ENCODE measurements at regions not wholly inside any gene's neighbourhood (a gene's known extent, or its start where the extent isn't known, plus 50 kb on each side); places are given as distances from the start of the nearest gene placed in this dataset.
"Not testable (repeated sequence)": the region's sequence is repeated elsewhere in the genome, so short reads cannot be mapped to it uniquely, and the experiment has no call there.

GRCh38 chr20:28562510-28562898 lies 2695.0 kb upstream of the DEFB115 start:
- DNase-seq: no peak

GRCh38 chr20:28562899-28563521 lies 2694.5 kb upstream of the DEFB115 start:
- DNase-seq: not testable (repeated sequence)

GRCh38 chr20:28564024-28564423 lies 2693.4 kb upstream of the DEFB115 start:
- not testable (repeated sequence) for DNase-seq

GRCh38 chr20:28564688-28565463 lies 2692.6 kb upstream of the DEFB115 start:
- DNase-seq: not testable (repeated sequence)

GRCh38 chr20:28575991-28576390 lies 2681.5 kb upstream of the DEFB115 start:
- DNase-seq: peak; percentile 43

- not testable (repeated sequence) for DNase-seq
Measured at GRCh38 chr20:28591680-28592079, 2665.8 kb upstream of the DEFB115 start.

GRCh38 chr20:28593383-28593782 lies 2664.1 kb upstream of the DEFB115 start:
- DNase-seq: not testable (repeated sequence)

GRCh38 chr20:28594476-28594875 lies 2663.0 kb upstream of the DEFB115 start:
- DNase-seq: not testable (repeated sequence)

- DNase-seq: not testable (repeated sequence)
Measured at GRCh38 chr20:28602006-28602402, 2655.5 kb upstream of the DEFB115 start.

- DNase-seq: peak; percentile 93
Measured at GRCh38 chr20:28602403-28603217, 2654.9 kb upstream of the DEFB115 start.

GRCh38 chr20:28603218-28603577 lies 2654.3 kb upstream of the DEFB115 start:
- DNase-seq: not testable (repeated sequence)

- DNase-seq: no peak
Measured at GRCh38 chr20:28616354-28616753, 2641.1 kb upstream of the DEFB115 start.

GRCh38 chr20:28619956-28620651 lies 2637.4 kb upstream of the DEFB115 start:
- DNase-seq: not testable (repeated sequence)

- not testable (repeated sequence) for DNase-seq
Measured at GRCh38 chr20:28625112-28625511, 2632.4 kb upstream of the DEFB115 start.

GRCh38 chr20:28640831-28641230 lies 2616.6 kb upstream of the DEFB115 start:
- not testable (repeated sequence) for DNase-seq
